ENCODE measurements at regions not wholly inside any gene's neighbourhood (a gene's known extent, or its start where the extent isn't known, plus 50 kb on each side); places are given as distances from the start of the nearest gene placed in this dataset.

DNA sequence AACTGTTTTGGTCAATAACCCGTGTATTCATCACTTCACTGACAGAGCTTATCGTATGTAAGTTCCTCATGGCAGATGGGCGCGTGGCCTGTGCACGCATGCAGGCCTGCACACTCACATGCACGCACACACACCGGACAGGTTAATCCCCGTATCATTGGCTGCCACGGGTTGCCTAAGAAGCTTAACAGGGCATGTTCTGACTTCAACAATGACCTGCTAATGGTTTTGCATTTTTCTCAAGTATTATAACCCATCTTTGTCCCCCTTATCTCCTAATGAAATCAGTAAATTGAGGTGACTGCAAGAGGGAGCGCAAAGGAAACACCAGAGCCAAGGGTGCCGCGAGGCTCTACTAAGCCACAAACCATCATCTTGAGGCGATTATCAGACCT lies 399.0 kb upstream of the ID2 start:
- no peak for TF ChIP-seq POLR2A (IDR thresholded peaks at IDR 0.05)
- TF ChIP-seq, protein P1, sequence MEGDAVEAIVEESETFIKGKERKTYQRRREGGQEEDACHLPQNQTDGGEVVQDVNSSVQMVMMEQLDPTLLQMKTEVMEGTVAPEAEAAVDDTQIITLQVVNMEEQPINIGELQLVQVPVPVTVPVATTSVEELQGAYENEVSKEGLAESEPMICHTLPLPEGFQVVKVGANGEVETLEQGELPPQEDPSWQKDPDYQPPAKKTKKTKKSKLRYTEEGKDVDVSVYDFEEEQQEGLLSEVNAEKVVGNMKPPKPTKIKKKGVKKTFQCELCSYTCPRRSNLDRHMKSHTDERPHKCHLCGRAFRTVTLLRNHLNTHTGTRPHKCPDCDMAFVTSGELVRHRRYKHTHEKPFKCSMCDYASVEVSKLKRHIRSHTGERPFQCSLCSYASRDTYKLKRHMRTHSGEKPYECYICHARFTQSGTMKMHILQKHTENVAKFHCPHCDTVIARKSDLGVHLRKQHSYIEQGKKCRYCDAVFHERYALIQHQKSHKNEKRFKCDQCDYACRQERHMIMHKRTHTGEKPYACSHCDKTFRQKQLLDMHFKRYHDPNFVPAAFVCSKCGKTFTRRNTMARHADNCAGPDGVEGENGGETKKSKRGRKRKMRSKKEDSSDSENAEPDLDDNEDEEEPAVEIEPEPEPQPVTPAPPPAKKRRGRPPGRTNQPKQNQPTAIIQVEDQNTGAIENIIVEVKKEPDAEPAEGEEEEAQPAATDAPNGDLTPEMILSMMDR (IDR thresholded peaks at IDR 0.05) = no peak

Data from heart left ventricle (tissue), 13 donors.